Tibial nerve (tissue), 4 donors: ENCODE measurements at regions not wholly inside any gene's neighbourhood (a gene's known extent, or its start where the extent isn't known, plus 50 kb on each side); places are given as distances from the start of the nearest gene placed in this dataset.
"Not testable (repeated sequence)": the region's sequence is repeated elsewhere in the genome, so short reads cannot be mapped to it uniquely, and the experiment has no call there.

Experiments used
- CTCF ChIP-seq, 5 experiments: fragments of 200-600 bp in 3 of 5; fragments of 450-650 bp in 2 of 5; sonication (generic) in 3 of 5; IDR thresholded peaks; one replicate each; pipeline ENCODE4 v1.5.1; 2016 to 2019; ENCODE audit warnings: antibody characterized with exemption in 5 of 5, mild to moderate bottlenecking in 3 of 5, moderate library complexity in 2 of 5
- EP300 ChIP-seq, 2 donors: sonication (generic); formaldehyde crosslinking; IDR thresholded peaks; one replicate each; pipeline ENCODE4 v1.6.1; 2017; ENCODE audit warnings: antibody characterized with exemption in 2 of 2, mild to moderate bottlenecking in 1 of 2
- POLR2A ChIP-seq, 2 donors: fragments of 450-650 bp; IDR thresholded peaks; one replicate each; pipeline ENCODE4 v1.6.1; 2017; ENCODE audit warnings: antibody characterized with exemption in 2 of 2, mild to moderate bottlenecking in 2 of 2, moderate library complexity in 2 of 2

DNA sequence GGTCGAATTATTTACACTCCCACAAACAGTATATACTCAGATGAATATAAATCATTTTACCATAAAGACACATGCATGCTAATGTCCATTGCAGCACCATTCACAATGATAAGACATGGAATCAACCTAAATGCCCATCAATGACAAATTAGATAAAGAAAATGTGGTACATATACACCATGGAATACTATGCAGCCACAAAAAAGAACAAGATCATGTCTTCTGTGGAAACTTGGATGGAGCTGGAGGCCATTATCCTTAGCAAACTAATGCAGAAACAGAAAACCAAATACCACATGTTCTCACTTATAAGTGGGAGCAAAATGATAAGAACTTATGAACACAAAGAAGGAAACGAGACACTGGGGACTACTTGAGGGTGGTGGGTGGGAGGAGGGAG, 125.3 kb downstream of the CD83 start:
- TF ChIP-seq POLR2A, CTCF, EP300 (IDR thresholded peaks at IDR 0.05): not testable (repeated sequence)
